Nephron progenitor cell (in vitro differentiated cells): ENCODE measurements at regions not wholly inside any gene's neighbourhood (a gene's known extent, or its start where the extent isn't known, plus 50 kb on each side); places are given as distances from the start of the nearest gene placed in this dataset.

ENCODE experiments used
- DNase-seq: peaks from one replicate; pipeline ENCODE4 v3.0.0; 2021
- H3K27ac Mint-ChIP-seq: 2 replicates; pipeline ENCODE4 v1.8.0; 2021; ENCODE audit warnings: mild to moderate bottlenecking, moderate library complexity, mixed read lengths
- H3K27me3 Mint-ChIP-seq: 2 replicates; pipeline ENCODE4 v1.8.0; 2021; ENCODE audit warnings: mild to moderate bottlenecking, low read depth, mixed read lengths; ENCODE audit not compliant: poor library complexity
- H3K36me3 Mint-ChIP-seq: 2 replicates; pipeline ENCODE4 v1.8.0; 2021; ENCODE audit warnings: low read depth, mixed read lengths
- H3K4me1 Mint-ChIP-seq: 2 replicates; pipeline ENCODE4 v1.8.0; 2021; ENCODE audit warnings: mixed read lengths
- H3K4me3 Mint-ChIP-seq: 2 replicates; pipeline ENCODE4 v1.8.0; 2021; ENCODE audit warnings: mild to moderate bottlenecking, moderate library complexity, mixed read lengths
- H3K9me3 Mint-ChIP-seq: 2 replicates; pipeline ENCODE4 v1.8.0; 2021; ENCODE audit warnings: mild to moderate bottlenecking, moderate library complexity, mixed read lengths
- TF ChIP-seq, protein P1 (sequence below): fragments of 200-600 bp; sonication (generic); IDR thresholded peaks from 2 replicates; pipeline ENCODE4 v1.5.0; 2021; ENCODE audit warnings: antibody characterized with exemption

DNA sequence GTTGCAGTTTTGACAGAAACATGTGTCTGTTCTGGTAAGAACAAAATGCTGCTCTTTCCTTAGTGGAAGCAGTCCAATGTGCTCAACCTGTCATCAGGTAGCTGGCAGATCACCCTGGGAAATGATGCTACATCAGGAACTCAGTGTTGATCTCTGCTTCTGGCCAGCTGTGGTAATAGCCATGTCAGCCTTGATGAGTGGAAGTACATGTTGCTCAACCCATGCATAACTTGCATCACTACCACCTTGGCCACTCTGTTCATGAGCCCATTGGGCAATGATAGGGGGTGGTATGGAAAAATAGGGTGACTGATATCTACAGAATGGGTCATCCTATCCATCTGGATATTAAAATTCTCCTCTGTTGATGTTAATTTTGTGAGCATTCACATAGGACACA lies 411.0 kb downstream of the C12orf50 start:
- TF ChIP-seq, protein P1, sequence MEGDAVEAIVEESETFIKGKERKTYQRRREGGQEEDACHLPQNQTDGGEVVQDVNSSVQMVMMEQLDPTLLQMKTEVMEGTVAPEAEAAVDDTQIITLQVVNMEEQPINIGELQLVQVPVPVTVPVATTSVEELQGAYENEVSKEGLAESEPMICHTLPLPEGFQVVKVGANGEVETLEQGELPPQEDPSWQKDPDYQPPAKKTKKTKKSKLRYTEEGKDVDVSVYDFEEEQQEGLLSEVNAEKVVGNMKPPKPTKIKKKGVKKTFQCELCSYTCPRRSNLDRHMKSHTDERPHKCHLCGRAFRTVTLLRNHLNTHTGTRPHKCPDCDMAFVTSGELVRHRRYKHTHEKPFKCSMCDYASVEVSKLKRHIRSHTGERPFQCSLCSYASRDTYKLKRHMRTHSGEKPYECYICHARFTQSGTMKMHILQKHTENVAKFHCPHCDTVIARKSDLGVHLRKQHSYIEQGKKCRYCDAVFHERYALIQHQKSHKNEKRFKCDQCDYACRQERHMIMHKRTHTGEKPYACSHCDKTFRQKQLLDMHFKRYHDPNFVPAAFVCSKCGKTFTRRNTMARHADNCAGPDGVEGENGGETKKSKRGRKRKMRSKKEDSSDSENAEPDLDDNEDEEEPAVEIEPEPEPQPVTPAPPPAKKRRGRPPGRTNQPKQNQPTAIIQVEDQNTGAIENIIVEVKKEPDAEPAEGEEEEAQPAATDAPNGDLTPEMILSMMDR, result no peak
- no peaks in the 10 kb centered on the region for H3K27me3 Mint-ChIP-seq
- no peaks in the 10 kb centered on the region for H3K36me3 Mint-ChIP-seq
- H3K9me3 Mint-ChIP-seq, result no peaks in the 10 kb centered on the region
- no peak for DNase-seq
- no peak overlapping the region for H3K27ac Mint-ChIP-seq
- H3K4me3 Mint-ChIP-seq, result no peak overlapping the region
- no peaks in the 10 kb centered on the region for H3K4me1 Mint-ChIP-seq

DNA sequence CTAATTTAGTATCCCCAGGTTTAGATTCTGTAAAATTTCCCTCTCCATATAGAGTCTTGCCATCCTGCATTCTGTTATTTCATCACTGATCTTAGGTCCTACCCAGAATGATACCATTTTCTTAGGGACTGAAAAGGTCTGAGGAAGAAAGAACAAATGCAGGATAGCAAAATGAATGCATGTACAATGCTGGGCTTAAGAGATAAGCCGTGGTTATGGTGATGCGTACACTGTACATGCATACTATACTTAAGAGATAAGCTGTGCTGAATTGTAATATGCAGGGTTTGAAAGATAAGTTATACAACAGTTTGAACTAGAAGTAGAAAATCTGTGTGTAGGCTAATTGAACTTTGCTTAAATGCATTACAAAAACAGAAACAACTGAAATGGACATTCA lies 416.2 kb downstream of the C12orf50 start:
- Mint-ChIP-seq H3K4me1 (no peaks in the 10 kb centered on the region), H3K27me3 (no peaks in the 10 kb centered on the region), H3K9me3 (no peaks in the 10 kb centered on the region), H3K4me3 (no peak overlapping the region), H3K27ac (no peak overlapping the region), H3K36me3 (no peaks in the 10 kb centered on the region)
- TF ChIP-seq, protein P1, result no peak
- no peak for DNase-seq

DNA sequence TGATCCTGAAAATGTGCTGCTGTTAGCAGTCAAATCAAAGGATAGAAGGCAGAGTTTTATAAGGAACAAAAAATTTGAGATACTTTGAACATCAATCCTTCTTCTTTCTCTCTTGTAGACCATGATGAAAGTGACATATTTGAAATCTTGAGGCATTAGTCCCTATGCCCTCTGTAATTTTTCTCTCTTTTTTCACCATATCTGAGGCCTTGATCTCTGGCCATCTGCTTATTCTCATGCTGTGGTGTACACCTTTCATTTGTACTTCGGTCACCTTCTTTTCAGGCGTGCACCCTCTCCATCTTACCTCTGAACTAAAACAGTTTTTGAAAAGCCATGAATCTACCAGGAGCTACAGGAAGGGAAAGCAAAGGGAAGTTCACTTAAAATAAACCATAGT lies 420.9 kb downstream of the C12orf50 start:
- no peak for DNase-seq
- H3K4me3 Mint-ChIP-seq, result no peak overlapping the region
- no peaks in the 10 kb centered on the region for H3K36me3 Mint-ChIP-seq
- TF ChIP-seq, protein P1, result no peak
- H3K9me3 Mint-ChIP-seq, result no peaks in the 10 kb centered on the region
- H3K27me3 Mint-ChIP-seq, result no peaks in the 10 kb centered on the region
- H3K27ac Mint-ChIP-seq, result no peak overlapping the region
- no peaks in the 10 kb centered on the region for H3K4me1 Mint-ChIP-seq

DNA sequence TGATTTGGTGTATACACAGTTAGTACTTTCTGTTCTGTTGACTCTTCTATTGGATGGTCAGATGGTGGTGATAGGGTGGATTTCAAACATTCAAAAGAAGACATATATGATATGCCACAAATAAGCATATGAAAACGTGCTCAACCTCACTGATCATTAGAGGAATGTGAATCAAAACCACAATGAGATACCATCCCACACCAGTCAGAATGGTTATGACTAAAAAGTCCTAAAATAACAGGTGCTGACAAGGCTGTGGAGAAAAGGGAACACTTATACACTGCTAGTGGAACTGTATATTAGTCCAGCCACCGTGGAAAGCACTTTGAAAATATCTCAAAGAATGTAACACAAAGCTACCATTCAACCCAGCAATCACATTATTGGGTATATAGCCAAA lies 425.5 kb downstream of the C12orf50 start:
- Mint-ChIP-seq H3K36me3 (no peaks in the 10 kb centered on the region), H3K4me1 (no peaks in the 10 kb centered on the region), H3K27ac (no peak overlapping the region), H3K9me3 (no peaks in the 10 kb centered on the region), H3K27me3 (peaks cover 2% of the 10 kb centered on the region), H3K4me3 (no peak overlapping the region)
- no peak for DNase-seq
- TF ChIP-seq, protein P1, result no peak

DNA sequence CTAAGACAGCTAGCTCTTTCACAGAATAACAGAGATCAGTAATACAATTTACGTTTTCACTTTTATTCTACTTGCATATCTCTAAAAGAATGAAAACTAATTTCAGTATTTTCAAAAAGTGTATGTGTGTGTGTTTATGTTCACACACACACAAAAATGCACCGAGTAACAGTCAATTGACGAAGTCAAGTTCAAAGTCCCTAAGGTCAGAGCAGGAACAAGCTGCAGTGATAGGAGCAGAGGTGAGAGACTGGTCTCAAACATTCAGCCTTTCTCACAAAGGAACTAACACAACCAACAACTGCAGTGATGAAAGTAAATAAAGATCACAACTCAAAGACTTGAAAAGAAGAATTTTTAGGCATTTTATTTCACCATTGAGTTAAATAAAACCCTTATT lies 429.7 kb downstream of the C12orf50 start:
- Mint-ChIP-seq H3K27me3 (peaks cover 4% of the 10 kb centered on the region), H3K36me3 (no peaks in the 10 kb centered on the region), H3K4me1 (no peaks in the 10 kb centered on the region), H3K27ac (no peak overlapping the region), H3K4me3 (no peak overlapping the region), H3K9me3 (no peaks in the 10 kb centered on the region)
- TF ChIP-seq, protein P1, result no peak
- no peak for DNase-seq

DNA sequence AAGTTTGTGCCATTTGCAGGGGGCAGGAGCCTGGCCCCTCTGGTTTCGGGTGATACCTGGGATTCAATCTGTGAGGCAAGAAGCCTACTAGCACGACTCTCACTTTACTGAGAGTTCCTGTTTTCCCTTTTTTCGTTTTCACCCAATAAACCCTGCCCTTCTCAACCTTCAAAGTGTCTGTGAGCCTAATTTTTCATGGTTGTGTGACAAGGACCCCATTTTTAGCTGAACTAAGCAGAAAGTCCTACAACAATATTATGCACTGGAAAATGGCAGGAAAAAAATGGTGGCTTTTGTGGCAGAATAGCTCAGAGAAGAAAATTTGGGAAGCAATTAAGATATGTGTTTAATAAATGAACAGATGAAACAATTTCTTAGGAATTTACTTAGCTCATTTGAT lies 432.1 kb downstream of the C12orf50 start:
- peaks cover 4% of the 10 kb centered on the region for H3K27me3 Mint-ChIP-seq
- no peak overlapping the region for H3K27ac Mint-ChIP-seq
- no peaks in the 10 kb centered on the region for H3K36me3 Mint-ChIP-seq
- no peak for DNase-seq
- no peaks in the 10 kb centered on the region for H3K9me3 Mint-ChIP-seq
- H3K4me1 Mint-ChIP-seq, result no peaks in the 10 kb centered on the region
- H3K4me3 Mint-ChIP-seq, result no peak overlapping the region
- TF ChIP-seq, protein P1, result no peak
